Left renal pelvis (tissue), 4 donors: ENCODE measurements at regions not wholly inside any gene's neighbourhood (a gene's known extent, or its start where the extent isn't known, plus 50 kb on each side); places are given as distances from the start of the nearest gene placed in this dataset.
"Not testable (repeated sequence)": the region's sequence is repeated elsewhere in the genome, so short reads cannot be mapped to it uniquely, and the experiment has no call there.

Experiments
- DNase-seq, 4 donors: peaks; one replicate each; pipeline ENCODE4 v3.0.0-alpha.2; 2013; ENCODE audit warnings: low read depth in 4 of 4, low spot score in 3 of 4

DNA sequence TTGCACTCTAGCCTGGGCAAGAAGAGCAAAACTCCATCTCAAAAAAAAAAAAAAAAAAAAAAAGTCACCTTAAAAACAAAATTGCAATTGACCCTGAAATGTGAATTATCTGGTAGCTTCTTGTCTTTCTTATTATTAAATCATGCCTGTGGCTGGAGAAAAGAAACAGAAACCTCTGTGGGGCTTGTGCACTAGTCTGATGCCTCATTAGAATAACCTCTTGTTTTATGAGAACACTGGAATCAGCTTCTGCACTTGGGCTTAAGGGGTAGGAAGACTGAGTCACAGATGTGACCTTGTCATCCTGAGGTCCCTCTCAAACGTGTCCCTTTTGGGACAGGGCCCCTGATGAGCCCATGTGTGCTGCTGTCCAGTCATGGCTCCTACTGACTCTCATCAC is 237.9 kb downstream of the DACT1 start:
- no peak for DNase-seq

DNA sequence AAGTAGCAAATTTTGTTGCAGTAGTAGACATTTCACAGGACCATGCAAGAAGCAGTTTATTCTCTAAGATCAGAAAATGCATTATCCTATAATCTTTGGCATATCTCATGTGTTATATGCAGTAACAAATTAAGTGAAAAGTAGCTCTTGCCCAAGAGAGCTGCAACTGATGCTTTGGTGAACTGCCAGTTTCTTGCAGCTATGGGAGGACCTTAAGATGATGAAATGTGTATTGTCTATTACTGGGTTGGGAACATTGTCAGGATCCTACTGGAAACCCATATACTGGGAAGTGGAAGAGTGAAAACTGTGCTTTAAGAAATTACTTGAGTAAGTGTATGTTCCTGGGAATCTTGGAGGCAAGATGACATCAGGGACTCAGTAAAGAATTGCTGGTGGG is 238.8 kb downstream of the DACT1 start:
- DNase-seq, result no peak

- DNase-seq, result no peak
Measured at GRCh38 chr14:58878439-58879139, 240.8 kb downstream of the DACT1 start.

DNA sequence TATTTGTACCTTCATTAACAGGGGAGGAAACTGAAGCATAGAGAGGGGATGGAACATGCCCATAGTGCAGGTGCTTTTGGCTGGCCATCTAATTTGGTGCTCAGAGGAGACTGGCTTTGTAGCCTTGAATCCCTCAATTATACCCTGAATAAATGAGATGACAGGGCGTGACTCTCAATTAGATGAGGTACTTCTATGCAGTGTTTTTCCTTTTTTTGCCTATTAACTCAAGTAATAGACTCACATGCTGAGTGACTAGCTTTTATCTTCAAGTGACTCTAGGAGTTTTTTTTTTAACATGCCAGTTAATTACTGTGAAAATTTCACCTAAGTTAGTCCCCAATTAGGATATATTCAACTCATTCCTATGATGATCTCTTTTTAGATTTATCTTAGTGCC is 243.7 kb downstream of the DACT1 start:
- no peak for DNase-seq

- DNase-seq, result no peak
Measured at GRCh38 chr14:58882577-58883018, 244.8 kb downstream of the DACT1 start.

- no peak for DNase-seq
Measured at GRCh38 chr14:58884442-58884841, 246.7 kb downstream of the DACT1 start.

- no peak for DNase-seq
Measured at GRCh38 chr14:58887931-58888330, 250.2 kb downstream of the DACT1 start.

DNA sequence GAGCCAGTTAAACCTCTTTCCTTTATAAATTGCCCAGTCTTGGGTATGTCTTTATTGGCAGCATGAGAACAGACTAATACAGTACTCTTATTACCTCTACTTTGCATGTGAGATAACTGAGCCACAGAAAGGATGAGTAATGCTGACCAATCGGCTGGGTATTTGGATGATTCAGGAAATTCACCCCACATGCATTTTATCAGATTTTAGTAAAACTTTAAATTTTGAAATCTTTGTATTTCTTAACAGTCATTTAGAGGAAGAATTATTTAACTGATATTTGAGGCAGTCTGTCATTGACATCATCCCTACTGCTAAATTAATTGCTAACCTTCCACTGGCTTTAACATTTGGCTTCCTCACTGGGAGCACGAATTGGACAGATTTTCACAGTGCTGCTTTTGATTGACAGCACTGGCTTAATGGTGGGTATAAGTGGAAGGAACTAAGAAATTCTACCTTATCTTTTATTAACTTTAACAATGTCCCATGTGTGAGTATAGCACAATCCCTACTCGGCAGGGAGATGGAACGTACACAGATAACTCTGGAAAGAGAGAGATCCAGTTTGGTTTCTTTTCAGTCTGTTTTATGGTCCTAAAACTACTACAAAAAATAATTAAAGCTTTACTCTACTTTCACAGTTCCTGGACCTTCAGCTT is 261.0 kb downstream of the DACT1 start:
- no peak for DNase-seq

GRCh38 chr14:58899317-58899713 is 261.6 kb downstream of the DACT1 start:
- DNase-seq, result no peak

- DNase-seq, result no peak
Measured at GRCh38 chr14:58901826-58902225, 264.1 kb downstream of the DACT1 start.

DNA sequence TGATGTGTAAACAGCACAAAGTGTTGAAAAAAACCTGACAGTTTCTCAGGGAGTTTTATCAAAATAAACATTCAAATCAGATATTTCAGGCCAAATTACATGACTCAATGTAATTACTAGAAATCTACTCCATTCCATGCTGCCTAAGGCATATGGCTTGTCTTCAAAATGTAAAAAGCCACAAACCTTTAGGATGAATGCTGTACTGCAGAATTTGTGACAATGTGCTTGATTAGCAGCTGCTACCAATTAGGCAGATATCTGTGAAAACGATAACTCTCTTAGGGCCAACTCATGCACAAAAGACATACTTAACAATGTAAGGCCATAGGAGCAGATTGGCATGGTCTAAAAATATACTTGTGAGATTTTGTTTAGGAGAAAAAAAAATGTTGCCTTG is 267.0 kb downstream of the DACT1 start:
- no peak for DNase-seq

- DNase-seq, result no peak
Measured at GRCh38 chr14:58907803-58908202, 270.0 kb downstream of the DACT1 start.

- DNase-seq, result no peak
Measured at GRCh38 chr14:58912287-58912686, 274.5 kb downstream of the DACT1 start.

- DNase-seq, result no peak
Measured at GRCh38 chr14:58912799-58913432, 275.2 kb downstream of the DACT1 start.

- no peak for DNase-seq
Measured at GRCh38 chr14:58914279-58914855, 274.1 kb upstream of the DAAM1 start.

- no peak for DNase-seq
Measured at GRCh38 chr14:58915646-58916045, 272.8 kb upstream of the DAAM1 start.

DNA sequence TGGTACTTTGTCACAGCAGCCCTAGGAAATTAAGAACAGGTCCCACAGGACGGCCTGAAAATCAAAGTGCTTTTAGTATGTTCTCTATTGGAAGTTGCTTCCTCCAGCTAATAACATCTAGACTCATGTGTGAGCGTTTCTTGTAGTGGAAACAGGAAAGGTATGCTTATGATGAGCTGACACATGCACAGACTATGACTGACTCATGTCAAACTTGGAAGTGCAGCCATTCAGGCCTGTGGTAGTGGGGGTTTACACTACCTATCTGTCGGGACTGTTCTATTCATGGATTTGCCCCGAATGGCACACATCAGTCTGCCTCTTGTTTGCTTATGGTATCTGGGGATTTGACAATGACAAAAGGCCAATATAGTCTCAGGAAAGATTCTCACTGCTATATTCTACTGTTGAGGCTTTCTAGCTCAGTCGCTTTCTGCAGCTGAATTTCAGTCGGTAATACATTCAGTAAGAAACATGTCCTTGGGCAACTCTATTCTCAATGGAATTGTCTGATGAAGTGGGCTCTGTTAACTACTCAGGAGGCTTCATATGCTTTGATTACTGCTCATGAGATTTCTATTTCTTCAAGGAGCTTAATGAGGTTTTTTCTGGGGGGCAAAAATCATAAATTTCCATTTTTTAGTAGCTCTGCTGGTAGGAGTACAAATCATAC is 270.3 kb upstream of the DAAM1 start:
- DNase-seq, result no peak

GRCh38 chr14:58919217-58919616 is 269.2 kb upstream of the DAAM1 start:
- DNase-seq, result no peak

GRCh38 chr14:58920230-58920629 is 268.2 kb upstream of the DAAM1 start:
- DNase-seq, result no peak

DNA sequence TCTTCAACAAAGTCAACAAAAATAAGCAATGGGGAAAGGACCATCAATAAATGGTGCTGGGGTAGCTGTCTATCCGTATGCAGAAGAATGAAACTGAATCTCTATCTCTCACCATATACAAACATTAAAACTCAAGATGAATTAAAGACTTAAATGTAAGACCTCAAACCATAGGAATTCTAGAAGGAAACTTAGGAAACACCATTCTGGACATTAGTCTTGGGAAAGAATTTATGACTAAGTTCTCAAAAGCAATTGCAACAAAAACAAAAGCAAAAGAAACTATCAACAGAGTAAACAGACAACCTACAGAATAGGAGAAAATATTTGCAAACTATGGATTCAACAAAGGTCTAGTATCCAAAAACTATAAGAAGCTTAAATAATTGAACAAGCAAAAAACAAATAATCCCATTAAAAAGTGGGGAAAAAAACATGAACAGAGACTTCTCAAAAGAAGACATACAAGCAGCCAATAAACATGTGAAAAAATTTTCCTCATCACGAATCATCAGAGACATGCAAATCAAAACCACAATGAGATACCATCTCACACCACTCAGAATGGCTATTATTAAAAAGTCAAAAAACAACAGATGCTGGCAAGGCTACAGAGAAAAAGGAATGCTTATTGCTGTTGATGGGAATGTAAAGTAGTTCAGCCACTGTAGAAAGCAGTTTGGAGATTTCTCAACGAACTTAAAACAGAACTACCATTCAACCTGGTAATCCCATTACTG is 266.1 kb upstream of the DAAM1 start:
- DNase-seq, result not testable (repeated sequence)
